ENCODE measurements at regions not wholly inside any gene's neighbourhood (a gene's known extent, or its start where the extent isn't known, plus 50 kb on each side); places are given as distances from the start of the nearest gene placed in this dataset.

GRCh38 chr11:43074810-43075209, 237.0 kb upstream of the API5 start:
- H3K27me3 ChIP-seq = no peaks in the 10 kb centered on the region
- DNase-seq (ENCODE audit: low spot score) = no peak
- H3K4me3 ChIP-seq = no peak overlapping the region
- H3K9me3 ChIP-seq = no peaks in the 10 kb centered on the region
- no peaks in the 10 kb centered on the region for H3K4me1 ChIP-seq
- H3K27ac ChIP-seq = no peak overlapping the region
- no peak for TF ChIP-seq CTCF (IDR thresholded peaks at IDR 0.05)
- no peaks in the 10 kb centered on the region for H3K36me3 ChIP-seq

- H3K27me3 ChIP-seq = no peaks in the 10 kb centered on the region
- H3K4me1 ChIP-seq = no peaks in the 10 kb centered on the region
- H3K4me3 ChIP-seq = no peak overlapping the region
- H3K9me3 ChIP-seq = no peaks in the 10 kb centered on the region
- H3K27ac ChIP-seq = no peak overlapping the region
- no peaks in the 10 kb centered on the region for H3K36me3 ChIP-seq
- DNase-seq (ENCODE audit: low spot score) = no peak
- no peak for TF ChIP-seq CTCF (IDR thresholded peaks at IDR 0.05)
Observed at GRCh38 chr11:43101113-43101512, 210.7 kb upstream of the API5 start.

GRCh38 chr11:43116071-43116470, 195.7 kb upstream of the API5 start:
- TF ChIP-seq CTCF (IDR thresholded peaks at IDR 0.05) = no peak
- H3K27ac ChIP-seq = no peak overlapping the region
- no peaks in the 10 kb centered on the region for H3K9me3 ChIP-seq
- no peaks in the 10 kb centered on the region for H3K4me1 ChIP-seq
- no peaks in the 10 kb centered on the region for H3K27me3 ChIP-seq
- no peaks in the 10 kb centered on the region for H3K36me3 ChIP-seq
- no peak overlapping the region for H3K4me3 ChIP-seq
- DNase-seq (ENCODE audit: low spot score) = no peak

- Histone ChIP-seq H3K4me3 (no peak overlapping the region), H3K27ac (no peak overlapping the region), H3K4me1 (no peaks in the 10 kb centered on the region), H3K27me3 (no peaks in the 10 kb centered on the region), H3K36me3 (no peaks in the 10 kb centered on the region), H3K9me3 (no peaks in the 10 kb centered on the region)
- no peak for TF ChIP-seq CTCF (IDR thresholded peaks at IDR 0.05)
- no peak for DNase-seq (ENCODE audit: low spot score)
Observed at GRCh38 chr11:43119275-43119970, 192.4 kb upstream of the API5 start.

- Histone ChIP-seq H3K36me3 (no peaks in the 10 kb centered on the region), H3K9me3 (no peaks in the 10 kb centered on the region), H3K27me3 (no peaks in the 10 kb centered on the region), H3K4me3 (no peak overlapping the region), H3K4me1 (no peaks in the 10 kb centered on the region), H3K27ac (no peak overlapping the region)
- DNase-seq (ENCODE audit: low spot score) = no peak
- no peak for TF ChIP-seq CTCF (IDR thresholded peaks at IDR 0.05)
Observed at GRCh38 chr11:43122546-43122945, 189.2 kb upstream of the API5 start.

GRCh38 chr11:43123443-43123842, 188.4 kb upstream of the API5 start:
- Histone ChIP-seq H3K4me1 (no peaks in the 10 kb centered on the region), H3K9me3 (no peaks in the 10 kb centered on the region), H3K27ac (no peak overlapping the region), H3K36me3 (no peaks in the 10 kb centered on the region), H3K4me3 (no peak overlapping the region), H3K27me3 (no peaks in the 10 kb centered on the region)
- TF ChIP-seq CTCF (IDR thresholded peaks at IDR 0.05) = no peak
- no peak for DNase-seq (ENCODE audit: low spot score)
